ENCODE measurements at regions not wholly inside any gene's neighbourhood (a gene's known extent, or its start where the extent isn't known, plus 50 kb on each side); places are given as distances from the start of the nearest gene placed in this dataset.

DNA sequence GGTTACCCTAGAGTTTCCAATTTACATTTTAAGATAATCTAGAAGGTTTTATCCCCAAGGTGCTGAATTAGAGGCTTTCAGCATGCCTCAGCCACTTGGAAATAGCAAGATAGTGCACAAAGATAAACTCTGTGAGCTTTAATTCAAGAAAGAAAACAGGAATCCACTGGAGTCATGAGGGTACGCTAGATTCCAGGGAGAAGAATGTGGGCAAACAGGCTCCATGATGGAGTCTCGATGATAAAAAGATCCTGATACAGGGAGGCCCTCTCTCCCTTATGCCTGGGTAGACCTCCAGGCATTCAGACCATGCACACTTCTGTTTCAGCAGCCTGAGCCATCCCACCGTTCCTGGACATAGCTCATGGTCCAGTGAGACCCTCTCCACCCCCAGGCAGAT lies 344.6 kb upstream of the LCORL start:
- TF ChIP-seq EP300 (IDR thresholded peaks at IDR 0.05; ENCODE audit: borderline replicate concordance in 1 of 2, low read depth in 1 of 2, low read length in 1 of 2), result no peak
- no peak for TF ChIP-seq NFIC (IDR thresholded peaks at IDR 0.05; ENCODE audit: borderline replicate concordance)
- TF ChIP-seq, protein P1, sequence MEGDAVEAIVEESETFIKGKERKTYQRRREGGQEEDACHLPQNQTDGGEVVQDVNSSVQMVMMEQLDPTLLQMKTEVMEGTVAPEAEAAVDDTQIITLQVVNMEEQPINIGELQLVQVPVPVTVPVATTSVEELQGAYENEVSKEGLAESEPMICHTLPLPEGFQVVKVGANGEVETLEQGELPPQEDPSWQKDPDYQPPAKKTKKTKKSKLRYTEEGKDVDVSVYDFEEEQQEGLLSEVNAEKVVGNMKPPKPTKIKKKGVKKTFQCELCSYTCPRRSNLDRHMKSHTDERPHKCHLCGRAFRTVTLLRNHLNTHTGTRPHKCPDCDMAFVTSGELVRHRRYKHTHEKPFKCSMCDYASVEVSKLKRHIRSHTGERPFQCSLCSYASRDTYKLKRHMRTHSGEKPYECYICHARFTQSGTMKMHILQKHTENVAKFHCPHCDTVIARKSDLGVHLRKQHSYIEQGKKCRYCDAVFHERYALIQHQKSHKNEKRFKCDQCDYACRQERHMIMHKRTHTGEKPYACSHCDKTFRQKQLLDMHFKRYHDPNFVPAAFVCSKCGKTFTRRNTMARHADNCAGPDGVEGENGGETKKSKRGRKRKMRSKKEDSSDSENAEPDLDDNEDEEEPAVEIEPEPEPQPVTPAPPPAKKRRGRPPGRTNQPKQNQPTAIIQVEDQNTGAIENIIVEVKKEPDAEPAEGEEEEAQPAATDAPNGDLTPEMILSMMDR (IDR thresholded peaks at IDR 0.05), result no peak
- TF ChIP-seq SIN3A (IDR thresholded peaks at IDR 0.05; ENCODE audit: borderline replicate concordance, low read depth, low read length), result no peak
- TF ChIP-seq SMC3 (IDR thresholded peaks at IDR 0.05; ENCODE audit: low read depth, low read length), result no peak
- no peak for TF ChIP-seq RCOR1 (IDR thresholded peaks at IDR 0.05; ENCODE audit: low read length)
- TF ChIP-seq, protein P2, sequence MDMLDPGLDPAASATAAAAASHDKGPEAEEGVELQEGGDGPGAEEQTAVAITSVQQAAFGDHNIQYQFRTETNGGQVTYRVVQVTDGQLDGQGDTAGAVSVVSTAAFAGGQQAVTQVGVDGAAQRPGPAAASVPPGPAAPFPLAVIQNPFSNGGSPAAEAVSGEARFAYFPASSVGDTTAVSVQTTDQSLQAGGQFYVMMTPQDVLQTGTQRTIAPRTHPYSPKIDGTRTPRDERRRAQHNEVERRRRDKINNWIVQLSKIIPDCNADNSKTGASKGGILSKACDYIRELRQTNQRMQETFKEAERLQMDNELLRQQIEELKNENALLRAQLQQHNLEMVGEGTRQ (IDR thresholded peaks at IDR 0.05; ENCODE audit: borderline replicate concordance, low read depth, low read length), result no peak
- no peak for TF ChIP-seq POLR2AphosphoS5 (IDR thresholded peaks at IDR 0.05; ENCODE audit: low read depth, low read length)
- TF ChIP-seq, protein P3, sequence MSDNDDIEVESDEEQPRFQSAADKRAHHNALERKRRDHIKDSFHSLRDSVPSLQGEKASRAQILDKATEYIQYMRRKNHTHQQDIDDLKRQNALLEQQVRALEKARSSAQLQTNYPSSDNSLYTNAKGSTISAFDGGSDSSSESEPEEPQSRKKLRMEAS (IDR thresholded peaks at IDR 0.05; ENCODE audit: low read depth), result no peak
- no peak for TF ChIP-seq GATA2 (CRISPR knock-in tag; IDR thresholded peaks at IDR 0.05)
- no peak for TF ChIP-seq EZH2phosphoT487 (IDR thresholded peaks at IDR 0.05; ENCODE audit: borderline replicate concordance, low read depth)
- TF ChIP-seq FOSL2 (IDR thresholded peaks at IDR 0.05; ENCODE audit: borderline replicate concordance, low read depth), result no peak

Measured in SK-N-SH (cell line).